MM.1S (cell line): ENCODE measurements at regions not wholly inside any gene's neighbourhood (a gene's known extent, or its start where the extent isn't known, plus 50 kb on each side); places are given as distances from the start of the nearest gene placed in this dataset.

Source experiments
- DNase-seq: peaks from one replicate; pipeline ENCODE4 v3.0.0-alpha.2; 2015
- H2AFZ ChIP-seq: fragments of 300-600 bp; sonication (generic); 2 replicates; pipeline ENCODE4 v1.6.0; 2016; ENCODE audit warnings: antibody characterized with exemption, low read length
- H3F3A ChIP-seq: fragments of 300-600 bp; sonication (generic); 2 replicates; pipeline ENCODE4 v1.6.1; 2016; ENCODE audit warnings: mild to moderate bottlenecking, antibody characterized with exemption, low read length, moderate library complexity, mixed read lengths; ENCODE audit not compliant: insufficient read depth
- H3K27ac ChIP-seq: fragments of 300-600 bp; sonication (generic); 2 replicates; pipeline ENCODE4 v1.5.1; 2016; ENCODE audit warnings: mild to moderate bottlenecking, low read length
- H3K27me3 ChIP-seq: fragments of 300-600 bp; sonication (generic); replicated peaks from 2 replicates; pipeline ENCODE4 v1.6.0; 2016; ENCODE audit warnings: low read length; ENCODE audit not compliant: insufficient read depth
- H3K36me3 ChIP-seq: fragments of 300-600 bp; sonication (generic); replicated peaks from 2 replicates; pipeline ENCODE4 v1.6.1; 2016; ENCODE audit warnings: mild to moderate bottlenecking, low read length, mixed read lengths; ENCODE audit not compliant: insufficient read depth
- H3K4me1 ChIP-seq: fragments of 300-600 bp; sonication (generic); 2 replicates; pipeline ENCODE4 v1.6.1; 2016; ENCODE audit warnings: low read length, mixed read lengths
- H3K4me2 ChIP-seq: fragments of 300-600 bp; sonication (generic); 2 replicates; pipeline ENCODE4 v1.6.0; 2016; ENCODE audit warnings: low read depth, low read length
- H3K4me3 ChIP-seq: fragments of 300-600 bp; sonication (generic); 2 replicates; pipeline ENCODE4 v1.5.1; 2016; ENCODE audit warnings: low read length, mixed read lengths
- H3K79me2 ChIP-seq: fragments of 300-600 bp; sonication (generic); 2 replicates; pipeline ENCODE4 v1.6.1; 2016; ENCODE audit warnings: mixed run types, low read length, mixed read lengths
- H3K9ac ChIP-seq: fragments of 300-600 bp; sonication (generic); 2 replicates; pipeline ENCODE4 v1.6.1; 2016; ENCODE audit warnings: low read length, mixed read lengths
- H3K9me2 ChIP-seq: fragments of 300-600 bp; sonication (generic); replicated peaks from 2 replicates; pipeline ENCODE4 v1.6.1; 2016; ENCODE audit warnings: mild to moderate bottlenecking, low read length, mixed read lengths; ENCODE audit not compliant: insufficient read depth
- H3K9me3 ChIP-seq: fragments of 300-600 bp; sonication (generic); replicated peaks from 2 replicates; pipeline ENCODE4 v1.6.1; 2016; ENCODE audit warnings: mild to moderate bottlenecking, low read length, mixed read lengths; ENCODE audit not compliant: insufficient read depth
- H4K20me1 ChIP-seq: fragments of 300-600 bp; sonication (generic); 2 replicates; pipeline ENCODE4 v1.6.1; 2016; ENCODE audit warnings: mild to moderate bottlenecking, low read length, moderate library complexity, mixed read lengths; ENCODE audit not compliant: insufficient read depth
- CTCF ChIP-seq: fragments of 300-600 bp; sonication (generic); IDR thresholded peaks from 2 replicates; pipeline ENCODE4 v1.5.1; 2016; ENCODE audit warnings: antibody characterized with exemption, low read length, mixed read lengths
- EZH2 ChIP-seq: fragments of 300-600 bp; sonication (generic); optimal IDR thresholded peaks from 2 replicates; pipeline ENCODE3; 2017; ENCODE audit warnings: low read depth, mild to moderate bottlenecking, antibody characterized with exemption, low read length, mixed read lengths
- EZH2phosphoT487 ChIP-seq: fragments of 300-600 bp; sonication (generic); IDR thresholded peaks from 2 replicates; pipeline ENCODE4 v1.6.1; 2018; ENCODE audit warnings: antibody characterized with exemption, low read length

GRCh38 chr20:12936524-12936923 lies 72.2 kb upstream of the SPTLC3 start:
- Histone ChIP-seq H3K79me2 (no peaks in the 10 kb centered on the region), H3K36me3 (no peaks in the 10 kb centered on the region), H3F3A (no peaks in the 10 kb centered on the region), H3K4me2 (no peak overlapping the region), H4K20me1 (no peaks in the 10 kb centered on the region), H3K9me2 (no peaks in the 10 kb centered on the region), H3K9me3 (no peaks in the 10 kb centered on the region), H3K27ac (no peak overlapping the region), H3K4me1 (no peaks in the 10 kb centered on the region), H2AFZ (no peak overlapping the region), H3K27me3 (no peaks in the 10 kb centered on the region), H3K4me3 (no peak overlapping the region), H3K9ac (no peak overlapping the region)
- TF ChIP-seq EZH2 (no peak), CTCF (no peak), EZH2phosphoT487 (no peak)
- no peak for DNase-seq

- H3K4me3 ChIP-seq, result no peak overlapping the region
- no peaks in the 10 kb centered on the region for H3K27me3 ChIP-seq
- no peak overlapping the region for H3K27ac ChIP-seq
- no peaks in the 10 kb centered on the region for H3K79me2 ChIP-seq
- TF ChIP-seq EZH2 (no peak), CTCF (no peak), EZH2phosphoT487 (no peak)
- no peaks in the 10 kb centered on the region for H4K20me1 ChIP-seq
- H3K9ac ChIP-seq, result no peak overlapping the region
- DNase-seq, result no peak
- H3K4me2 ChIP-seq, result no peak overlapping the region
- no peaks in the 10 kb centered on the region for H3F3A ChIP-seq
- H3K4me1 ChIP-seq, result no peaks in the 10 kb centered on the region
- H3K9me2 ChIP-seq, result no peaks in the 10 kb centered on the region
- H3K9me3 ChIP-seq, result no peaks in the 10 kb centered on the region
- no peaks in the 10 kb centered on the region for H3K36me3 ChIP-seq
- H2AFZ ChIP-seq, result no peak overlapping the region
Observed at GRCh38 chr20:12941025-12941424, 67.7 kb upstream of the SPTLC3 start.

GRCh38 chr20:12942123-12942522 lies 66.6 kb upstream of the SPTLC3 start:
- Histone ChIP-seq H3K9me3 (no peaks in the 10 kb centered on the region), H3K9ac (no peak overlapping the region), H3K4me3 (no peak overlapping the region), H4K20me1 (no peaks in the 10 kb centered on the region), H3K4me1 (no peaks in the 10 kb centered on the region), H3K27me3 (no peaks in the 10 kb centered on the region), H3K79me2 (no peaks in the 10 kb centered on the region), H2AFZ (no peak overlapping the region), H3K27ac (no peak overlapping the region), H3F3A (no peaks in the 10 kb centered on the region), H3K36me3 (no peaks in the 10 kb centered on the region), H3K9me2 (no peaks in the 10 kb centered on the region), H3K4me2 (no peak overlapping the region)
- no peak for TF ChIP-seq EZH2
- no peak for TF ChIP-seq EZH2phosphoT487
- no peak for TF ChIP-seq CTCF
- DNase-seq, result no peak
